Astrocyte of the spinal cord (primary cell): ENCODE measurements at regions not wholly inside any gene's neighbourhood (a gene's known extent, or its start where the extent isn't known, plus 50 kb on each side); places are given as distances from the start of the nearest gene placed in this dataset.

Source experiments
- DNase-seq: peaks from one replicate; pipeline ENCODE4 v3.0.0; 2011; ENCODE audit warnings: low read depth, low spot score
- H3K4me3 ChIP-seq: 2 replicates; pipeline ENCODE4 v1.5.1; 2011; ENCODE audit warnings: low read depth, mild to moderate bottlenecking, low read length, moderate library complexity
- in situ Hi-C: cut with HindIII; loops from 2 replicates; pipeline ENCODE4 v1.10.0; 2017; ENCODE audit warnings: low sequenced_read_pairs
- TF ChIP-seq, protein P1 (sequence below): IDR thresholded peaks from 2 replicates; pipeline ENCODE4 v1.5.1; 2012; ENCODE audit warnings: low read depth, mild to moderate bottlenecking, low read length, inconsistent platforms

DNA sequence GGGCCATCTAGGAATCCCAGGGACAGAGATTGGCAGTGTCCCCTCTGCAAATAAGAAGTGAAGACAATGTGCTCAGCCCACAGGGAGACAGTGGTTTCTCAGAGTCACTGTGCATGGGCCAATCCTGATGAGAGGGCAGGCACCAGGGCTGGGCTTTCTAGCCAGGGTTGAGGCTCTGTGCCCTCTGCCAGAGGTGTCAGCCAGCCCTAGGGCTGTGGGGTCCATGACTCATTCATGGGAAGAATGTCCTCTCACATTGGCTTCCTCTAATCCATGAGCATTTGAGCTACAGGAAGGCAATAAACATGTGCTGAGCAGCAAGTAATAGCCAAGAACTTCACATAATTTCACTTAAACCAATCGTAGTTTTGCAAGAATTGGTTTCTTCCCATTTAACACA is 482.0 kb upstream of the MGMT start:
- H3K4me3 ChIP-seq = no peak overlapping the region
- in situ Hi-C loops = no loop called here
- TF ChIP-seq, protein P1, sequence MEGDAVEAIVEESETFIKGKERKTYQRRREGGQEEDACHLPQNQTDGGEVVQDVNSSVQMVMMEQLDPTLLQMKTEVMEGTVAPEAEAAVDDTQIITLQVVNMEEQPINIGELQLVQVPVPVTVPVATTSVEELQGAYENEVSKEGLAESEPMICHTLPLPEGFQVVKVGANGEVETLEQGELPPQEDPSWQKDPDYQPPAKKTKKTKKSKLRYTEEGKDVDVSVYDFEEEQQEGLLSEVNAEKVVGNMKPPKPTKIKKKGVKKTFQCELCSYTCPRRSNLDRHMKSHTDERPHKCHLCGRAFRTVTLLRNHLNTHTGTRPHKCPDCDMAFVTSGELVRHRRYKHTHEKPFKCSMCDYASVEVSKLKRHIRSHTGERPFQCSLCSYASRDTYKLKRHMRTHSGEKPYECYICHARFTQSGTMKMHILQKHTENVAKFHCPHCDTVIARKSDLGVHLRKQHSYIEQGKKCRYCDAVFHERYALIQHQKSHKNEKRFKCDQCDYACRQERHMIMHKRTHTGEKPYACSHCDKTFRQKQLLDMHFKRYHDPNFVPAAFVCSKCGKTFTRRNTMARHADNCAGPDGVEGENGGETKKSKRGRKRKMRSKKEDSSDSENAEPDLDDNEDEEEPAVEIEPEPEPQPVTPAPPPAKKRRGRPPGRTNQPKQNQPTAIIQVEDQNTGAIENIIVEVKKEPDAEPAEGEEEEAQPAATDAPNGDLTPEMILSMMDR = no peak
- DNase-seq = no peak

DNA sequence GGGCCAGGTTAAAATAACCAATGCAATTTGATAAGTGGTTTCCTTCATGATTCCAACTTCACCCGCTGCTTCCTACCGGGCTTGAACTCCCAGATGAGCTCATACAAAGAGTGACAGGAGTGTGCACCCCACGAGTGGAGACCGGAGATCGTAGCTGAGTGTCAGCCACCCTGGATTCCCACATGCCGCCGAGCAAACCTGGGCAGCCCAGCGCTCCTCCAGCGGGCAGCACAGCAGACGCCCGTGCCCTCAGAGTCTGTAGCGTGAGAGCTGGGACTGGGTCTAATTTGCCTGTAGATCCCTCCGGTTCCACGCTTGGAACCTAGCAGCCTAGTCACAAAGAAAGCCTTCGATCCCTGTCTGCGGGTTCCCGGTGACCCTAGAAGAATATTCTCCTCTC is 476.1 kb upstream of the MGMT start:
- no peak overlapping the region for H3K4me3 ChIP-seq
- TF ChIP-seq, protein P1 = no peak
- no peak for DNase-seq
- in situ Hi-C loops = no loop called here

DNA sequence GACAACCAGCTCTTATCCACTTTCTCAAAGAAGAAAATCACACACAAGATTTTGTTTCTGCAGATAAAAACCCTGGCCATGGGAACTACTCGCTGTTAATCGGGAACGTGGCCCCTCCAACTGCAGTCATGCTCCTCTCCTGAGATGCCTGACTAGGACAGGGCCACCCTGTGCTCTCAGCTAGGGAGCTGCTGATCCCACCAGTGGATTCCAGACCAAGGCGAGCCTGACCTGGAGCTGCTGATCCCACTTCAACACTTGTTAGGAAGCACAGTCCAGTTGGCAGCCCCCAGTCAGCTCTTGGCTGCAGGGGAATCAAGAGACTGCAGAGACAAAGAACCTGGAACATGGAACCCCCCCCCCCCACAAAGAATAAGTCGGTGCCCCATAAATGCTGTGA is 474.3 kb upstream of the MGMT start:
- no peak overlapping the region for H3K4me3 ChIP-seq
- TF ChIP-seq, protein P1 = no peak
- in situ Hi-C loops = no loop called here

DNA sequence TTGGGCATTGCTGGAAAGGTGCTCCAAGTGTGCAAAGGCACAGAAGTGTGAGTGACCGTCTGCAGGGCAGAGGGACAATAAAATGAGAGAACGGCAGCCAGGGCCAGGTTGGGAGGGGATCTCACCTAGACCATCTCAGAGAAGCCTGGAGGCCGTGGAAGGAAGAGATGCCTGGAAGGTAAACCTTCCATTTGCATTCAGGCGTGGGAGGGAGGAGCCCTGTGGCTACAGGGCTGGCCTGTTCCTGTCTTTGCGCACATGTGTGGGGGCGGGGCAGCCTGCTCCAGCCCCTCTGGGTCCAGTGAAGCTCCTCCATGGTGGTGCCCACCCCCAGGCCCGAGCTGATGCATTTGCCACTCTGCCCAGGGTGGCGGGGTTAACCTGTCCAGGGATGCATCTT is 473.6 kb upstream of the MGMT start:
- no peak for DNase-seq
- in situ Hi-C loops = no loop called here
- TF ChIP-seq, protein P1 = no peak
- H3K4me3 ChIP-seq = no peak overlapping the region

More for the DNA sequence above, 474.3 kb upstream of the MGMT start:
- no peak for DNase-seq

DNA sequence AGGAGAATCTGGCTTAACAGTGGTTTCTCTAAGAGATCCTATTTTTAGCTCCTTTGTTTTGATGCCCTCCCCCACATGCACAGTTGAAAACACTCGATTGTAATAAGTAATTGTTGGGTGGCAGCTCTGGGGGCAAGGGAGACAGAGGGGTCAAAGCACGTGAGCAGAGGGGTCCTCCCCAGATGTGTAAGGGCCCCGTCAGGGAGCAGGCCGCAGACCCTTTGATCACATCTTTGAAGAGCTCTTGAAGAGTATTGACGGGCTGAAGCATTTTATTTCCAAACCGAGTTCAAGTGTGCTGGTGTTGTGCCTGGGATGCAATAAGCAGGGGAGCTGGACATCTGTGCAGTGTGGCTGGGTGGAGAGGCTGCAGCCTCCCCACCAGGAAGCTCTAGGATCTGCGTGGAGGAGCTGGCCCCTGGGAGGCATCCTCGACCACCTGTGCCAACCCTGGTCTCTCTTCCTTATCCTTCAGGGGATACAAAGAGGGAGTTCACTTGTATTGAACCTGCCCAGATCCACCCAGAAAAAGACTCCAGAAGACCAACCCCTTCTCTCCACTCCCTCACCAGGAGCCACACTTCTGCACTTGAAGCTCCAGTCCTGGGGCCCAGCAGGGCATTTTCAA is 473.0 kb upstream of the MGMT start:
- no peak for DNase-seq
- no peak overlapping the region for H3K4me3 ChIP-seq
- TF ChIP-seq, protein P1 = no peak
- in situ Hi-C loops = no loop called here

DNA sequence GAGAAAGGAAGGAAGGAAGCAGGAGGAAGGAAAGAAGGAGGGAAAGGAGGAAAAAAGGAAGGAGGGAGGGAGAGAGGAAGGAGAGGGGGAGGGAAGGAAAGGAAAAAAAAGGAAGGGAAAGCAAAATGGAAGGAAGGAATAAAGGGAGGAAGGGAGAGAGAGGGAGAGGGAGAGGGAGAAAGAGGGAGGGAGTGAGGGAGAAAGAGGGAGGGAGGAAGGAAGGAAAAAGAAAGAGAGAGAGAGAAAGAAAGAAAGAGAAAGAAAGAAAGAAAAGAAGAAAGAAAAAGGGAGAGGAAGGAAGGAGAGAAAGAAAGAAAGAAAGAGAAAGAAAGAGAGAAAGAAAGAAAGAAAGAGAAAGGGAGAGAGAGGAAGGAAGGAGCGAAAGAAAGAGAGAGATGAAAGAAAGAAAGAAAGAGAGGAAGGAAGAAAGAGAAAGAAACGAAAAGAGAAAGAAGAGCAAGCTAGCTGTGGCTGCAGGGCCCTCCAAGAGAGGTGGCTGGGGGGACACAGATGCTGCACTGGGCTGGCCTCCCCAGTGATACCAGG is 472.4 kb upstream of the MGMT start:
- DNase-seq = no peak
- in situ Hi-C loops = no loop called here
- H3K4me3 ChIP-seq = no peak overlapping the region
- TF ChIP-seq, protein P1 = no peak
